GM10266 (cell line): ENCODE measurements at regions not wholly inside any gene's neighbourhood (a gene's known extent, or its start where the extent isn't known, plus 50 kb on each side); places are given as distances from the start of the nearest gene placed in this dataset.

Experiments used
- DNase-seq: peaks from one replicate; pipeline ENCODE4 v3.0.0; 2012; ENCODE audit errors: extremely low spot score
- TF ChIP-seq, protein P1 (sequence below): IDR thresholded peaks from 2 replicates; pipeline ENCODE4 v1.5.1; 2012; ENCODE audit warnings: mild to moderate bottlenecking, low read depth; ENCODE audit not compliant: control insufficient read depth, insufficient read depth; ENCODE audit errors: missing control alignments

DNA sequence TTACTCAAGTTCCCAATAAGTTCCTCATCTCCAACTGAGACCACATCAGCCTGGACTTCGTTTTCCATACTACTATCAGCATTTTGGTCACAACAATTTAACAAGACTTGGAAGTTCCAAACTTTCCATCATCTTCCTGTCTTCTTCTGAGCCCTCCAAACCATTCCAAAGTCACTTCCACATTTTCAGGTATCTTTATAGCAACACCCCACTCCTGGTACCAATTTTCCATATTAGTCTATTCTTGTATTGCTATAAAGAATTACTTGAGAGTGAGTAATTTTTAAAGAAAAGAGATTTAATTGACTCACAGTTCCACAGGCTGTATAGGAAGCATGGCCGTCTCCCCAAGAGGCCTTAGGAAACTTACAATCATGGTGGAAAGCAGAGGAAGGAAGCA lies 138.6 kb upstream of the GPRIN3 start:
- no peak for DNase-seq
- TF ChIP-seq, protein P1, sequence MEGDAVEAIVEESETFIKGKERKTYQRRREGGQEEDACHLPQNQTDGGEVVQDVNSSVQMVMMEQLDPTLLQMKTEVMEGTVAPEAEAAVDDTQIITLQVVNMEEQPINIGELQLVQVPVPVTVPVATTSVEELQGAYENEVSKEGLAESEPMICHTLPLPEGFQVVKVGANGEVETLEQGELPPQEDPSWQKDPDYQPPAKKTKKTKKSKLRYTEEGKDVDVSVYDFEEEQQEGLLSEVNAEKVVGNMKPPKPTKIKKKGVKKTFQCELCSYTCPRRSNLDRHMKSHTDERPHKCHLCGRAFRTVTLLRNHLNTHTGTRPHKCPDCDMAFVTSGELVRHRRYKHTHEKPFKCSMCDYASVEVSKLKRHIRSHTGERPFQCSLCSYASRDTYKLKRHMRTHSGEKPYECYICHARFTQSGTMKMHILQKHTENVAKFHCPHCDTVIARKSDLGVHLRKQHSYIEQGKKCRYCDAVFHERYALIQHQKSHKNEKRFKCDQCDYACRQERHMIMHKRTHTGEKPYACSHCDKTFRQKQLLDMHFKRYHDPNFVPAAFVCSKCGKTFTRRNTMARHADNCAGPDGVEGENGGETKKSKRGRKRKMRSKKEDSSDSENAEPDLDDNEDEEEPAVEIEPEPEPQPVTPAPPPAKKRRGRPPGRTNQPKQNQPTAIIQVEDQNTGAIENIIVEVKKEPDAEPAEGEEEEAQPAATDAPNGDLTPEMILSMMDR = no peak

DNA sequence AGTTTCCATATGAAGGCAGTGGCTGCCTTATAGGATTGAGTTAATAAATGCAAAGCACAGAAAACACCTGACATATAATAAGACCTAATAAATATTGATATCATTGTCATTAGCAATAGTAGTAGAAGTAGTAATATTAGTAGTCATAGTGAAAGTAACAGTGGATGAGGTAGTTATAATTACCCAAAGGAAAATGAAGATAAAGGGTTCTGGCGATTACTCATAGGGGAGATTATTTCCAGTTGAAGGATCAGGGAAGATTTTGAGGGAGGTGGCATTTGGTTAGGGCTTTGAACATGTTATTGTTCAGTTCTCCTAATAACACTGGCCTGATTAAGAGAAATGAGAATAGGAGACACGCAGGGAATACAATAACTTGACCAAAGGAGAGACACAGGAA lies 131.9 kb upstream of the GPRIN3 start:
- no peak for DNase-seq
- TF ChIP-seq, protein P1 = no peak

DNA sequence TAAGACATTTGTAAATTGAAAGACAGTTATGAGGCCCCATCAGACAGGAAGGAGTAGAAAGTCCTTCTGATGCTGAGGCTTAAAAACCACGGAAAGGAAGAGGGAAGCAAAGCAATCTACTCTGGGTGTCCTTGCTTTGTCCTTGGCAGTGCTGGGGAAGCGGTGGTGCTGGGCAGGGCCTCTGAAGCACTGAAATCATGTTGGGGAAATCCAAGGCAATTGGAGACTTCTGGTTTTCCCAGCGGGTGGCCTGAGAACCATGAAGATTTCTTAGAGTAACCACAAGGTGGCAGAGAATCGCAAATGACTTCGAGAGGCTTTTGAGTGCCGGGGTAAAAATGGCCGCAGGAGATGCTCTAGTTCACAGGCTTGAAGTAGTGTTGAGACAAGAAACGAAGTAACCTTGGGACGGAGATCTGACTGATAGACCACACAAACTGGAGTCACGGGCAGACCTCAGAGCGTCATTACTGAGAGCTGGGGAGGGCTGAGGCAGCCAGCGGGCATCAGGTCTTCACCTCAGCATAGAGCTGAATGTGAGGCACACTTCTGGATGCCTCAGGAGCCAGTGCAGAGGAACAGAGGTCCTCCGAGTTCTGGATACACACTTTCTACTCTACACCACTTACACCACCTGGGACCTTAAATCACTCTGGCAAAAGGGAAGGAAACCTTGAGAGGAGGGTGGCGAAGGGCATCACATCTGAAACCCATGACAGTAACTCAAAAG lies 130.7 kb upstream of the GPRIN3 start:
- DNase-seq = peak; percentile 31
- TF ChIP-seq, protein P1 = peak; percentile 33

DNA sequence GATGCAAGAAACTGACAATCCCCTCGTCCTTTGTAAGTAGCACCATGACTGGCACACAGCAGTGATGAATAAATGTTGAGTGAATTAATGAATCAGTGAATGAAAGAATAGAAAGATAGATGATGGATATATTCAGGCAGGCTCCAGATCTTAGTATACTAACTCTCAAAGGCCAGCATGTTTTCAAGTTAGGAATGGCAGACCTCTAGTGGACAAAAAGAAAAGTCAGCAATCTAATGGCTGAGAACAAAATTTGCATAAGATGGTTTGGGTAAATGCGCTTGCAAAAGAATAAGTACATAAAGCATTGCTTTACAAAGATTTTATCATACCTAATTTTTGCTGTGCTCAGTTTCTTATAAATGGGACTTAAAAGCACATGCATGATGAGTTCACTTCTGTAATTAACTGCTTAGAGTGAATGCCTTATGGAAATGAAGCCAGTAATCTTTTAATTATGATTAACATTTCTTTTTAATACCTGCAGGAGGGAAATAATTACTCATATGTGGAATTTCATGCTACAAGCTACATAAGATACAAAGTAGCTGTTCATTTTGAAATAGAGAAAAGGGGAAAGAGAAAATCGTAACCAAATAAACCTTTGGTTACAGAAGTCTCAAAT lies 126.9 kb upstream of the GPRIN3 start:
- DNase-seq = peak; percentile 14

DNA sequence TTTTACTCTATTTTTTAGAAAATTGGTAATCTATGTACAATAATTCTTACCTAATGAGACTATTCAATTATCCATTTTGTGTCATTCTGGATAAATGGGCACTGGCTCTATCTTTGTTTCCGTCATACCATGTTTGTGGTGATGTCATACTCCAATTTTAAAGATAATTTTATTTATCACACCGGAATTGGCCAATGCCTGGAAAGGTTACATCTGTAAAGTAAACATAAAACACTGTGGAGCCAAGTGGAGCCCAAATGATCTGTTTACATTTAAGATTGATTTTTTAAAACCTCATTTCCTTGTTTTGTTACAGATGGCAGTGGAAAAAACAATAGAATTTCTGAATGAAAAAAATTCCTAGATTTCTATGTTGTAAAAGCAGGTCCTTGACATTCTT lies 120.2 kb upstream of the GPRIN3 start:
- TF ChIP-seq, protein P1 = no peak
- DNase-seq = no peak

More for the DNA sequence above, 126.9 kb upstream of the GPRIN3 start:
- TF ChIP-seq, protein P1 = peak; percentile 60

DNA sequence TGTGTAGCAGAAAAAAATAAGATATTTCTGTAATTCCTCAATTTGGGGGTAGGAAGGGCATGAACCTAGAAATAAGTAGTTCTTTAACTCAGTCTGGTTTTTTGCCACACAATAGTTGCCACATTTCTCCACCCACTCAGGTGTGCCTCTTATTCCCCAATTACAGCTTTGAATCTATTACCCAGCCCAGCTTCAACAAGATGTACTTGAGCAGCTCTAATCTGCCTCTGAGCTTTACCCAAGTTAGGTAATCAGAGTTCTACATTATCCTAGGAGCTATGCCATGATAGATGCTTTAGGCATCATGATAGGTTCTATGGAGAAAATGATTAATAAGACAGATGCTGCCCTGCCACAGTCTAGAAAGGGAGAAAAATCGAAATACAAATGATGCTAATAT lies 117.4 kb upstream of the GPRIN3 start:
- DNase-seq = no peak
- TF ChIP-seq, protein P1 = no peak

DNA sequence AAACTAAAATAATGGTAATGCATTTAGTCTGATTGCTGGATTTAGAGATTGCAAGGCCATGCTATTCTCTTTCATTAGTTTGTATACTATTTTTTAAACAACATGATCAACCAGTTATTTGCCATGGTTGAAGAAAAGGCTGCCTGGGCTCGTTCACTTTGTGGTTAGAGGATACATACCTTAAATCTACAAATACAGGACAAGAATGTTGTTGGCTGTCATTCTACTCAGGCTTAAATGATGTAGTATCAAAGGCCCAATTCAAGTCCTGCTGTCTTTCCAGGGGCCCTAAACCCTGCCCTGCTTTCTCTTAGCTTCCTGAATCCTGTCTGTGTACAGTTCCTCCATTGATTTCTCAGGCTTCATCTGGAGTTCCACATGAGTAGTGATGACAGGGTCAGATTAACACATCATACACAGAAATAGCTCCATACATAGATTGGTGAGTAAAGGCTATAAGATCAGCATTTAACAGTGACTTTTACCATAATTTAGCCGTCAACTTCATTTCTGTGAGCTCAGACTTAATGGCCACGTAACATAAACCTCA lies 114.9 kb upstream of the GPRIN3 start:
- DNase-seq = no peak
- TF ChIP-seq, protein P1 = no peak
